NCI-H526 treated with DMSO at 0.1 percent for 48 hours (cell line): ENCODE measurements at regions not wholly inside any gene's neighbourhood (a gene's known extent, or its start where the extent isn't known, plus 50 kb on each side); places are given as distances from the start of the nearest gene placed in this dataset.

Experiments used
- DNase-seq: peaks from one replicate; lab custom pipeline; 2025; lab: John Stamatoyannopoulos, UW

GRCh38 chr6:6781873-6782227, 193.3 kb downstream of the LY86 start:
- no peak for DNase-seq

- DNase-seq = no peak
Observed at GRCh38 chr6:6783721-6784120, 195.2 kb downstream of the LY86 start.

GRCh38 chr6:6784514-6785162, 196.1 kb downstream of the LY86 start:
- DNase-seq = no peak

- no peak for DNase-seq
Observed at GRCh38 chr6:6785163-6785521, 196.6 kb downstream of the LY86 start.

GRCh38 chr6:6788394-6789032, 200.0 kb downstream of the LY86 start:
- DNase-seq = no peak

- DNase-seq = no peak
Observed at GRCh38 chr6:6790393-6790792, 201.9 kb downstream of the LY86 start.

- DNase-seq = no peak
Observed at GRCh38 chr6:6790891-6791290, 202.4 kb downstream of the LY86 start.

GRCh38 chr6:6793388-6794250, 205.1 kb downstream of the LY86 start:
- DNase-seq = no peak

GRCh38 chr6:6795393-6795792, 206.9 kb downstream of the LY86 start:
- no peak for DNase-seq

GRCh38 chr6:6796818-6797217, 208.3 kb downstream of the LY86 start:
- no peak for DNase-seq

GRCh38 chr6:6798448-6798860, 209.9 kb downstream of the LY86 start:
- no peak for DNase-seq

GRCh38 chr6:6801005-6801335, 212.4 kb downstream of the LY86 start:
- DNase-seq = no peak

- no peak for DNase-seq
Observed at GRCh38 chr6:6801635-6802218, 213.2 kb downstream of the LY86 start.

GRCh38 chr6:6803180-6803977, 214.9 kb downstream of the LY86 start:
- DNase-seq = no peak

- no peak for DNase-seq
Observed at GRCh38 chr6:6804843-6805615, 216.5 kb downstream of the LY86 start.

GRCh38 chr6:6806844-6807518, 218.5 kb downstream of the LY86 start:
- DNase-seq = no peak

GRCh38 chr6:6808343-6808742, 219.8 kb downstream of the LY86 start:
- DNase-seq = no peak

- no peak for DNase-seq
Observed at GRCh38 chr6:6808915-6809314, 220.4 kb downstream of the LY86 start.

- DNase-seq = no peak
Observed at GRCh38 chr6:6810727-6811126, 222.2 kb downstream of the LY86 start.

GRCh38 chr6:6811128-6812009, 222.8 kb downstream of the LY86 start:
- DNase-seq = no peak
